Testis (tissue), 2 donors: ENCODE measurements at regions not wholly inside any gene's neighbourhood (a gene's known extent, or its start where the extent isn't known, plus 50 kb on each side); places are given as distances from the start of the nearest gene placed in this dataset.

Experiments
- CTCF ChIP-seq, 3 experiments: fragments of 450-650 bp in 2 of 3; fragments of 200-600 bp in 1 of 3; sonication (generic) in 1 of 3; IDR thresholded peaks; one replicate each; pipeline ENCODE4 v1.5.1; 2016 to 2019; ENCODE audit warnings: antibody characterized with exemption in 3 of 3, mild to moderate bottlenecking in 2 of 3, moderate library complexity in 1 of 3
- POLR2A ChIP-seq: fragments of 450-650 bp; IDR thresholded peaks from one replicate; pipeline ENCODE4 v1.6.1; 2017; ENCODE audit warnings: antibody characterized with exemption, mild to moderate bottlenecking, moderate library complexity

GRCh38 chr5:9850456-9850855 lies 220.3 kb upstream of the TAS2R1 start:
- TF ChIP-seq CTCF (IDR thresholded peaks at IDR 0.05): no peak
- TF ChIP-seq POLR2A: no peak
